ENCODE measurements at regions not wholly inside any gene's neighbourhood (a gene's known extent, or its start where the extent isn't known, plus 50 kb on each side); places are given as distances from the start of the nearest gene placed in this dataset.

- peaks cover 0 to 4% (median 0%) of the 10 kb centered on the region in 5 donors for H3K9me3 Mint-ChIP-seq
- H3K27me3 Mint-ChIP-seq = peaks cover 13 to 24% of the 10 kb centered on the region in 2 donors
- no peak overlapping the region for H3K4me3 Mint-ChIP-seq
- H3K36me3 ChIP-seq (ENCODE audit: insufficient read depth, low read length) = no peaks in the 10 kb centered on the region
- H3K4me1 Mint-ChIP-seq = no peaks in the 10 kb centered on the region
- CTCF ChIA-PET = no interaction called here
- no peaks in the 10 kb centered on the region for H3K27me3 ChIP-seq (ENCODE audit: insufficient read depth, low read length, poor library complexity, severe bottlenecking)
- no peaks in the 10 kb centered on the region for H3K9me3 ChIP-seq (ENCODE audit: low read length)
- POLR2A ChIA-PET = no interaction called here
- H3K4me1 ChIP-seq (ENCODE audit: insufficient read depth, low read length) = no peaks in the 10 kb centered on the region
- no peak overlapping the region for H3K4me3 ChIP-seq (ENCODE audit: low read length)
- no peak for DNase-seq
- H3K27ac ChIP-seq (ENCODE audit: low read depth, low read length) = no peak overlapping the region
- peaks cover 0 to 1% (median 0%) of the 10 kb centered on the region in 3 donors for H3K36me3 Mint-ChIP-seq
- no peak overlapping the region for H3K27ac Mint-ChIP-seq
These were observed 112.5 kb upstream of the GAS1 start for GRCh38 chr9:87059772-87060171.

DNA sequence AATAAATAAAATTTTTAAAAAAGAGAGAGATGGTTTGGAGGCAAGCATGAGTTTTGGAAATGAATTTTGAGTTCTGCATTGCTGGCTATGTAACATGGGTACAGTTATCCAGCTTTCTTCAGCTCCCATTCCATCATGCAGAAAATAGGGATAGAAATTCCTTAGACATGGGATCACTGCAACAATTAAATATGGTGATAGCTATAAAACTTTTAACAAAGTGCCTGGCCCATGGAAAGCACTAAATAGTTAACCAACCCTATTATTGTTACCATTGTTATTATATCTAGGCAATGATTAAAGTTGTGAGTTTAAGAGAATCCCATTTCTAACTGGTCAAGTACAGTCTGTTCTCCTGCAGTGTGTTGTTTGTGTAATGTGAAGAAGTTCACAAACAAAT, 115.4 kb upstream of the GAS1 start:
- H3K4me1 Mint-ChIP-seq = no peaks in the 10 kb centered on the region
- Histone ChIP-seq H3K27me3 (ENCODE audit: insufficient read depth, low read length, poor library complexity, severe bottlenecking) (no peaks in the 10 kb centered on the region), H3K36me3 (ENCODE audit: insufficient read depth, low read length) (no peaks in the 10 kb centered on the region), H3K4me1 (ENCODE audit: insufficient read depth, low read length) (no peaks in the 10 kb centered on the region), H3K9me3 (ENCODE audit: low read length) (no peaks in the 10 kb centered on the region), H3K4me3 (ENCODE audit: low read length) (no peak overlapping the region), H3K27ac (ENCODE audit: low read depth, low read length) (no peak overlapping the region)
- peaks cover 13 to 24% of the 10 kb centered on the region in 2 donors for H3K27me3 Mint-ChIP-seq
- ChIA-PET POLR2A (no interaction called here), CTCF (no interaction called here)
- H3K27ac Mint-ChIP-seq = no peak overlapping the region
- H3K4me3 Mint-ChIP-seq = no peak overlapping the region
- peaks cover 0 to 4% (median 0%) of the 10 kb centered on the region in 5 donors for H3K9me3 Mint-ChIP-seq
- H3K36me3 Mint-ChIP-seq = peaks cover 0 to 1% (median 0%) of the 10 kb centered on the region in 3 donors
- DNase-seq = no peak

DNA sequence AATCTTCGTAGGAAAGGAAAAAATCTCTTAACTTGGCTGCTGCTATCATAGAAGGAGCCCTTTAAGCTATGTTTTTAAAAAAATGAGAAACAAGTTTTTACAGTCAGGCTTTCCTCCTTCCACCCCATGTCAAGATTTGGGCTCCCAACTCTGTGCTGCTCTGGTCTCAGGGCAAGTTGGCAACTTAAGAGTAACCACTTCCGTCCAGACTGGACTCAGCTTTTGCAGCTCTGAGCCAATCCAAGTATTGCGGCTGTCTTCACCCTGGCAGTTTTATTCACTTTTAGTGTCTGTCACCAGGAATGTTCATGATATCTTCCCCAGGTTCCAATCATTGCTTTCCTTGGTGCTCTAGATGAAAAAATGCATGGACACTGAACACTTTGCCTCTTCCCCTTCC, 115.9 kb upstream of the GAS1 start:
- no peaks in the 10 kb centered on the region for H3K36me3 ChIP-seq (ENCODE audit: insufficient read depth, low read length)
- no peak overlapping the region for H3K27ac ChIP-seq (ENCODE audit: low read depth, low read length)
- H3K27me3 ChIP-seq (ENCODE audit: insufficient read depth, low read length, poor library complexity, severe bottlenecking) = no peaks in the 10 kb centered on the region
- ChIA-PET CTCF (no interaction called here), POLR2A (no interaction called here)
- Mint-ChIP-seq H3K4me3 (no peak overlapping the region), H3K9me3 (peaks cover 0 to 2% (median 0%) of the 10 kb centered on the region in 5 donors), H3K27ac (no peak overlapping the region), H3K27me3 (peaks cover 13 to 19% of the 10 kb centered on the region in 2 donors), H3K36me3 (peaks cover 0 to 1% (median 0%) of the 10 kb centered on the region in 3 donors), H3K4me1 (no peaks in the 10 kb centered on the region)
- no peak overlapping the region for H3K4me3 ChIP-seq (ENCODE audit: low read length)
- H3K4me1 ChIP-seq (ENCODE audit: insufficient read depth, low read length) = no peaks in the 10 kb centered on the region
- no peaks in the 10 kb centered on the region for H3K9me3 ChIP-seq (ENCODE audit: low read length)
- DNase-seq = no peak

GRCh38 chr9:87063871-87064270, 116.6 kb upstream of the GAS1 start:
- H3K4me1 Mint-ChIP-seq = no peaks in the 10 kb centered on the region
- ChIA-PET CTCF (no interaction called here), POLR2A (no interaction called here)
- peaks cover 13 to 16% of the 10 kb centered on the region in 2 donors for H3K27me3 Mint-ChIP-seq
- H3K27ac Mint-ChIP-seq = no peak overlapping the region
- no peaks in the 10 kb centered on the region for H3K9me3 Mint-ChIP-seq
- no peaks in the 10 kb centered on the region for H3K27me3 ChIP-seq (ENCODE audit: insufficient read depth, low read length, poor library complexity, severe bottlenecking)
- H3K36me3 Mint-ChIP-seq = peaks cover 0 to 1% (median 0%) of the 10 kb centered on the region in 3 donors
- no peak for DNase-seq
- H3K36me3 ChIP-seq (ENCODE audit: insufficient read depth, low read length) = no peaks in the 10 kb centered on the region
- no peaks in the 10 kb centered on the region for H3K4me1 ChIP-seq (ENCODE audit: insufficient read depth, low read length)
- no peak overlapping the region for H3K4me3 ChIP-seq (ENCODE audit: low read length)
- H3K4me3 Mint-ChIP-seq = no peak overlapping the region
- no peaks in the 10 kb centered on the region for H3K9me3 ChIP-seq (ENCODE audit: low read length)
- no peak overlapping the region for H3K27ac ChIP-seq (ENCODE audit: low read depth, low read length)

DNA sequence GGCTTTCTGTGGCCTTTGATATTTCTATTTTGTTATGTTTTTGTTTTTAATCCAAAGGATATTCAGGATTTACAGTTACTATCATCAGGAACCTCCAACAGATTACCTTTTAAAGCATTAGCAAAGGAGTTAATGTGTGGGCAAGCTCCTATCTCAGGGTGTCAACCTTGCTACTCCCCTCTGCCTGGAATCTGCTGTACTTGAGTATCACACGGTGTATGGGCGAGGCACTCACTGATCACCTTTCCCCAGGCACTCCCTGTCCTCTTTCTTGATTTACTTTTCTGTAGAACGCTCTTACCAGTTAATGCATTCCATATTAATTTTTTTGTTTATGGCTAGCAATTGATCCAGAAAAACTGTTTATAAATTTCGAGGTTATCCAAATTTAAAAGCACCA, 117.0 kb upstream of the GAS1 start:
- CTCF ChIA-PET = no interaction called here
- H3K27ac Mint-ChIP-seq = no peak overlapping the region

GRCh38 chr9:87065981-87066380, 118.7 kb upstream of the GAS1 start:
- Histone ChIP-seq H3K9me3 (ENCODE audit: low read length) (no peaks in the 10 kb centered on the region), H3K36me3 (ENCODE audit: insufficient read depth, low read length) (no peaks in the 10 kb centered on the region), H3K27ac (ENCODE audit: low read depth, low read length) (no peak overlapping the region), H3K4me3 (ENCODE audit: low read length) (no peak overlapping the region), H3K27me3 (ENCODE audit: insufficient read depth, low read length, poor library complexity, severe bottlenecking) (no peaks in the 10 kb centered on the region), H3K4me1 (ENCODE audit: insufficient read depth, low read length) (no peaks in the 10 kb centered on the region)
- no peaks in the 10 kb centered on the region for H3K9me3 Mint-ChIP-seq
- H3K4me3 Mint-ChIP-seq = no peak overlapping the region
- no peaks in the 10 kb centered on the region for H3K4me1 Mint-ChIP-seq
- POLR2A ChIA-PET = no interaction called here
- peaks cover 7 to 11% of the 10 kb centered on the region in 2 donors for H3K27me3 Mint-ChIP-seq
- peaks cover 0 to 1% (median 0%) of the 10 kb centered on the region in 3 donors for H3K36me3 Mint-ChIP-seq
- H3K27ac Mint-ChIP-seq = no peak overlapping the region
- CTCF ChIA-PET = no interaction called here
- DNase-seq = no peak

More for the DNA sequence above, 117.0 kb upstream of the GAS1 start:
- Histone ChIP-seq H3K36me3 (ENCODE audit: insufficient read depth, low read length) (no peaks in the 10 kb centered on the region), H3K27me3 (ENCODE audit: insufficient read depth, low read length, poor library complexity, severe bottlenecking) (no peaks in the 10 kb centered on the region), H3K27ac (ENCODE audit: low read depth, low read length) (no peak overlapping the region), H3K9me3 (ENCODE audit: low read length) (no peaks in the 10 kb centered on the region), H3K4me1 (ENCODE audit: insufficient read depth, low read length) (no peaks in the 10 kb centered on the region), H3K4me3 (ENCODE audit: low read length) (no peak overlapping the region)
- H3K27me3 Mint-ChIP-seq = peaks cover 13 to 16% of the 10 kb centered on the region in 2 donors
- no peaks in the 10 kb centered on the region for H3K4me1 Mint-ChIP-seq
- no peak overlapping the region for H3K4me3 Mint-ChIP-seq
- DNase-seq = no peak
- peaks cover 0 to 1% (median 0%) of the 10 kb centered on the region in 3 donors for H3K36me3 Mint-ChIP-seq
- POLR2A ChIA-PET = no interaction called here
- no peaks in the 10 kb centered on the region for H3K9me3 Mint-ChIP-seq

DNA sequence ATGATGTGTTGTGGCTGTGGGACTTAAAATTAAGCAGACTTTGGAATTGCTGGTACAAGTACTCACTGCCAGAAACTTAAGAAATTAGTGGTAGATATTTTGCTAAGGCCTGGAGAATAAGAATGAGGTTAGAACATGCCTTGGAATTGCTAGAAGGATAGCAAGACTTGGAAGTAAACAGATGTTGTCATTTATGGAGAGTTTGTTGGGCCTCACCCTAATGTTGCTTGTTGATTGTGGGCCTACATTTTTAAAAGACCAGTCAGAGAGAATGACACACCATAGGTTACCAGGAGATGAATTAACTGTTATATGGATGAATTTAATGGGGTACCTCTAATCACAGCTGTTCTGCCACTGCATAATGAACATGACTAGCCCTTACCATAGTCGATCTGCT, 120.1 kb upstream of the GAS1 start:
- no peaks in the 10 kb centered on the region for H3K4me1 ChIP-seq (ENCODE audit: insufficient read depth, low read length)
- no peak overlapping the region for H3K4me3 Mint-ChIP-seq
- H3K27me3 ChIP-seq (ENCODE audit: insufficient read depth, low read length, poor library complexity, severe bottlenecking) = no peaks in the 10 kb centered on the region
- H3K27me3 Mint-ChIP-seq = peaks cover 1 to 3% of the 10 kb centered on the region in 2 donors
- H3K9me3 ChIP-seq (ENCODE audit: low read length) = no peaks in the 10 kb centered on the region
- no peak overlapping the region for H3K4me3 ChIP-seq (ENCODE audit: low read length)
- ChIA-PET CTCF (no interaction called here), POLR2A (no interaction called here)
- H3K9me3 Mint-ChIP-seq = no peaks in the 10 kb centered on the region
- no peak overlapping the region for H3K27ac ChIP-seq (ENCODE audit: low read depth, low read length)
- H3K4me1 Mint-ChIP-seq = no peaks in the 10 kb centered on the region
- H3K27ac Mint-ChIP-seq = no peak overlapping the region
- H3K36me3 ChIP-seq (ENCODE audit: insufficient read depth, low read length) = no peaks in the 10 kb centered on the region
- no peaks in the 10 kb centered on the region for H3K36me3 Mint-ChIP-seq
- no peak for DNase-seq

GRCh38 chr9:87068177-87068840, 121.0 kb upstream of the GAS1 start:
- Histone ChIP-seq H3K27me3 (ENCODE audit: insufficient read depth, low read length, poor library complexity, severe bottlenecking) (no peaks in the 10 kb centered on the region), H3K4me3 (ENCODE audit: low read length) (no peak overlapping the region), H3K9me3 (ENCODE audit: low read length) (no peaks in the 10 kb centered on the region), H3K27ac (ENCODE audit: low read depth, low read length) (no peak overlapping the region), H3K36me3 (ENCODE audit: insufficient read depth, low read length) (no peaks in the 10 kb centered on the region), H3K4me1 (ENCODE audit: insufficient read depth, low read length) (no peaks in the 10 kb centered on the region)
- no peak overlapping the region for H3K4me3 Mint-ChIP-seq
- H3K4me1 Mint-ChIP-seq = no peaks in the 10 kb centered on the region
- H3K9me3 Mint-ChIP-seq = no peaks in the 10 kb centered on the region
- DNase-seq = no peak
- POLR2A ChIA-PET = no interaction called here
- CTCF ChIA-PET = interaction anchor here (0.7 kb wide), 1 partner anchor 10 kb away, joined by 3 read pairs; no protein-coding TSS in a partner anchor
- H3K27ac Mint-ChIP-seq = no peak overlapping the region
- peaks cover 1 to 7% of the 10 kb centered on the region in 2 donors for H3K27me3 Mint-ChIP-seq
- no peaks in the 10 kb centered on the region for H3K36me3 Mint-ChIP-seq
